Choroid plexus epithelial cell (primary cell): ENCODE measurements at regions not wholly inside any gene's neighbourhood (a gene's known extent, or its start where the extent isn't known, plus 50 kb on each side); places are given as distances from the start of the nearest gene placed in this dataset.

ENCODE experiments used
- DNase-seq: peaks from one replicate; pipeline ENCODE4 v3.0.0-alpha.2; 2010; ENCODE audit warnings: low read depth
- H3K4me3 ChIP-seq: 2 replicates; pipeline ENCODE4 v1.5.1; 2011; ENCODE audit warnings: low read depth, mild to moderate bottlenecking, control low read depth, low read length, moderate library complexity
- TF ChIP-seq, protein P1 (sequence below): conservative IDR thresholded peaks from 2 replicates; pipeline ENCODE4 v1.5.1; 2011; ENCODE audit warnings: low read depth, mild to moderate bottlenecking, control low read depth, inconsistent platforms, low read length, moderate library complexity

DNA sequence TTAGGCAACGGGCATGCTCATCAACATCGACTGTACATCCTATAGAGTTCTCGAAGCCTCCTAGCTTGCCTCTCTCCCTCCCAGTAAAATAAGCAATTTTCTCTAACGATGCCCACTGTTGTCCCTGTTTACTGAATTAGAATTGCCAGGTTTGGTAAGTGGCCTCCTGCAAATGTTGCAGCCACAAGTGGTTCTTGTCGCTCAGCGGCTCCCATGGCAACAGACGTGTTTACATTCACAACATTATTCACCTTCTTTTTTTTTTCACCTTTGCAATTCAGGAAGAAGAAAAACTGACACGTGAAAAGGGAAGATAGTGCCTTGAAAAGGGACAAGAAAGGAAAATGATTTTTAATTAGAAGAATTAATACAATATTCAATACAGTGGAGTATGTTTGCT, 100.9 kb upstream of the PKP2 start:
- DNase-seq = no peak
- no peak overlapping the region for H3K4me3 ChIP-seq
- TF ChIP-seq, protein P1, sequence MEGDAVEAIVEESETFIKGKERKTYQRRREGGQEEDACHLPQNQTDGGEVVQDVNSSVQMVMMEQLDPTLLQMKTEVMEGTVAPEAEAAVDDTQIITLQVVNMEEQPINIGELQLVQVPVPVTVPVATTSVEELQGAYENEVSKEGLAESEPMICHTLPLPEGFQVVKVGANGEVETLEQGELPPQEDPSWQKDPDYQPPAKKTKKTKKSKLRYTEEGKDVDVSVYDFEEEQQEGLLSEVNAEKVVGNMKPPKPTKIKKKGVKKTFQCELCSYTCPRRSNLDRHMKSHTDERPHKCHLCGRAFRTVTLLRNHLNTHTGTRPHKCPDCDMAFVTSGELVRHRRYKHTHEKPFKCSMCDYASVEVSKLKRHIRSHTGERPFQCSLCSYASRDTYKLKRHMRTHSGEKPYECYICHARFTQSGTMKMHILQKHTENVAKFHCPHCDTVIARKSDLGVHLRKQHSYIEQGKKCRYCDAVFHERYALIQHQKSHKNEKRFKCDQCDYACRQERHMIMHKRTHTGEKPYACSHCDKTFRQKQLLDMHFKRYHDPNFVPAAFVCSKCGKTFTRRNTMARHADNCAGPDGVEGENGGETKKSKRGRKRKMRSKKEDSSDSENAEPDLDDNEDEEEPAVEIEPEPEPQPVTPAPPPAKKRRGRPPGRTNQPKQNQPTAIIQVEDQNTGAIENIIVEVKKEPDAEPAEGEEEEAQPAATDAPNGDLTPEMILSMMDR = no peak

DNA sequence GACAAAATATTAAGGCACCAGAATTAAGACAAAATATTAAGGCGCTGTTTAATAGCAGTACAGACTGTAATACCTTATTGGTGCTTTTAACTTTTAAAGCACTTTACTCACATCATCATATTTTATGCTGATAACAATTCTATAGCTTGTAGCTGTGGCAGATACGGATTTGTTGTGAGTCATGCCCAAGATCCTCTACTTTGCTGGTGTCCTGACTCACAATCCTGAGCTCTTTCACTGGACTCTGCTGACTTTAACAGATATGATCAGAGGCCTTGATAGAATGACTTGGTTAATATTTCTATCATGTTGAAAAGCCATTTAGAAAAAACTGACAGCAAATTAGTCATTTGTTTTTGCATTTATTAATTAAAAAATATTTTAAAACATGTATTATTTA, 99.0 kb upstream of the PKP2 start:
- no peak for DNase-seq
- TF ChIP-seq, protein P1 = no peak
- no peak overlapping the region for H3K4me3 ChIP-seq

DNA sequence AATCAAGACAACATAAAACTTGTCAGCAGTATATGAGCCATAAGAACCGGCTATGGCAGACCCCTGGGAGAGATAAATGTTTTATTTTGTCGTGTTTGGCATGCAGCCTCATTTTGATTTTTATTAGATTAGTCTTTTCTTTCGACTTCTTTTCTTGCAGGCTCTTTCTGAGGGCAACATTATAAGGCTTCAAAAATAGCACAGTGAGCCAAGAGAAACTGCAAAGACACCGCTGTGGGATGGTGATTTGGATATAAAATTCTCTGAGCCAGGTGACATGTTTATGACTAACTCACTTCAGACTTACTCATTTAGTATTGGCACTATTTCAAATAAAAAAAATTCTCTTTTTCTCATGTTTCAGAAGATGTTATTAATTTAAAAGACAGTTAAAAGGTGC, 96.8 kb upstream of the PKP2 start:
- TF ChIP-seq, protein P1 = no peak
- no peak overlapping the region for H3K4me3 ChIP-seq
- DNase-seq = no peak

DNA sequence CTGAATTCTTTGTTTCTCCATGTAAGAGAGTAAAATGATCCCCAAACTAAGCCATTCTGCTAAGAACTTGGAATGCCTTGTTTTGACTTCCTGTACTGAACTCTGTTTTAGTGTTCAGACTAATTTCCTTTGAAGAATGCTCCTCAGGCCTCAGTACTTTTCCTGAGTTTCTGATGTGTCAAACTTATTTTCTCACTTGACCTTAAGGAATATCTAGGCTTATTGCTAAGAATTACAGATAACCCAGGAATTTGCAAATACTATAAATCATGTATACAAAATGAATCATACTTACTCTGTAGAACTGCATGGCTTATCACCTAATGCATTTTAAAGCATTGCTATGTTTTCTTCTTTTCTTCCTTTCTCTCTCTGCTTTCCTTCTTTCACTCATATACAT, 93.1 kb upstream of the PKP2 start:
- no peak overlapping the region for H3K4me3 ChIP-seq
- TF ChIP-seq, protein P1 = no peak
- DNase-seq = no peak

DNA sequence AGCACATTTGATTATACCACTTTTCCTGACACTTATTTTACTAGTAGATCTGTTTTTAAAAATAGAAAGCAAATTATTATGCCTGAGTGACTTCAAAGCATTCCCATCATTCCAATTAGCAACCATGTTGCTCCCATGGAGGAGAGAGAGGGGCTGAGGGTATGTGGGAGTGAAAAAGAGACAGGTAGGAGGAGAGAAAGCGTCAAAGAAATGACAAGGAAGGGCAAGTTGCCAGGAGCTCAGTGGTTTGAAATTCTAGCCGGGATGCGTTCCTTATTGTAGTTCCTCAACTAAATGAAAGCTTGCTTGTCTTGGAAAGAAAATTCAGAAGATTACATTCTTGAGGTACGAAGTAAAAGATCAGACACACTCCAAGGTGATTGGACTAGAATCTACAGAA, 92.4 kb upstream of the PKP2 start:
- TF ChIP-seq, protein P1 = no peak
- H3K4me3 ChIP-seq = no peak overlapping the region
- peak; percentile 17 for DNase-seq

DNA sequence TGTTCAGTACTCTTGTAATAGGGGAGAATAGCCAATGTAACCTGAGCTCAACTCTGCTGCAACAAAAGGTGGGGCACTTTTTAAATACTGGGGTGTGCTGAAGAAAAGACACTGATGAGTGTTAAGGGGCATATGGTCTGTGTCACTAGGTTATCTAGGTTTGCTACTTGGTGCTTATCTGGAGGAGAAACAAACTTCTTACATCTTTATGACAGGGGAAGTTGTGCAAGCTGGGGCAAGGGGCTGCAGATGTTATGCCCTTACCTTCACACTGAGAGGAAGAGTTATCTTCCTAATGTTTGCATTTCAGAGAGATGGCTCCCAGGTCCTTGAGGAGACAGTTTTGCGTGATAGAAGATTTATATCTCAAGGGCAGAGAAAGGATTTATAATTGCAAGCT, 90.9 kb upstream of the PKP2 start:
- TF ChIP-seq, protein P1 = no peak
- DNase-seq = no peak
- H3K4me3 ChIP-seq = no peak overlapping the region

DNA sequence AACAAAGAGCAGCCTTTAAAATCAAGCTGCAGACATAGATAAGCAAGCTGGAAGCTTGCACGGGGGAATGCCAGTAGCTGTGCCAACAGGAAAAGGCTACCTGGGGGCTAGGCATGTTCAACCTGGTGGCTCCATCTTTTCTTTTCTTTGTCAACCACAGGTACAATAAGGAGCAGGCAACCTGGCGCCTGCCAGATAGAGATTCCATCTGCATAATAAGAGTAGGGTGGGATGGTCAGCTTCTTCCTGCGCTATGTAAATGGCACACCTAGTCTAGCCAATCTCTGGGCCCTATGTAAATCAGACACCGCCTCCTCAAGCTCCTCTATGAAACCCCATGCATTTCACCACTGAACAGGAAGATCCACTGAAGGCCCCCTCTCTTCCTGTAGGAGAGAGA, 87.4 kb upstream of the PKP2 start:
- no peak overlapping the region for H3K4me3 ChIP-seq
- DNase-seq = no peak
- TF ChIP-seq, protein P1 = no peak
